C4-2B (cell line): ENCODE measurements at regions not wholly inside any gene's neighbourhood (a gene's known extent, or its start where the extent isn't known, plus 50 kb on each side); places are given as distances from the start of the nearest gene placed in this dataset.

ENCODE experiments used
- H3K27ac ChIP-seq: fragments of 450-650 bp; 2 replicates; pipeline ENCODE4 v1.5.1; 2017
- ZFX ChIP-seq: fragments of 450-650 bp; IDR thresholded peaks from 2 replicates; pipeline ENCODE4 v1.6.1; 2017
- TF ChIP-seq, protein P1 (sequence below): fragments of 450-650 bp; conservative IDR thresholded peaks from 2 replicates; pipeline ENCODE4 v1.5.1; 2017; ENCODE audit warnings: mild to moderate bottlenecking

DNA sequence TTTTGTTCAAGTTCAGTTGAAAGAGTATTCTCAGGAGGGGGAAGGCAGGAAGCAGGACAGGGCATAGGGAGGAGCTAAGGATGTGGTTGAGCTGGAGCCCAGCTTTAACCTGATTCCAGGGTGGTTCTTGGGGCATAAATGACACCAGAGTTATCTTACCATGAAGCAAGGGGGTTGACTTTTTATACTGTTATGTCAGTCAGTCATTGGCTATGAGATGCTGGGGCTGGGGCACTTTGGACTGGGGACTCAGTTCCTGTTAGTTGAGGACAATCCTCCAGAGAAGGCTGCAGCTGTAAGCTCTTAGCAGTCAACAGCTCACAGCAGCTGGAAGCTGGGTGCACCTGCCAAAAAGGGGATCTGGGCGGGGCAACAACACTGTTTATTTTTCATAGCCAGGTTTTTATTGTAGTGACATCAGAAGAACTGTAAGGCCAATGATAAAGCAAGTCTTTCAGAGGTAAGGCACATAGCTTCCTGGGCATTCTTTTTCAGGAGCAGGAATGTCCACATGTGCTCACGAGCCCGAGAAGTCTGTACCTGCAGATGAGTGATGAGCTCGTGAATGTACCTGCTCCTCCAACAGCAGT is 78.5 kb downstream of the MID1IP1 start:
- no peak overlapping the region for H3K27ac ChIP-seq
- TF ChIP-seq ZFX, result no peak
- TF ChIP-seq, protein P1, sequence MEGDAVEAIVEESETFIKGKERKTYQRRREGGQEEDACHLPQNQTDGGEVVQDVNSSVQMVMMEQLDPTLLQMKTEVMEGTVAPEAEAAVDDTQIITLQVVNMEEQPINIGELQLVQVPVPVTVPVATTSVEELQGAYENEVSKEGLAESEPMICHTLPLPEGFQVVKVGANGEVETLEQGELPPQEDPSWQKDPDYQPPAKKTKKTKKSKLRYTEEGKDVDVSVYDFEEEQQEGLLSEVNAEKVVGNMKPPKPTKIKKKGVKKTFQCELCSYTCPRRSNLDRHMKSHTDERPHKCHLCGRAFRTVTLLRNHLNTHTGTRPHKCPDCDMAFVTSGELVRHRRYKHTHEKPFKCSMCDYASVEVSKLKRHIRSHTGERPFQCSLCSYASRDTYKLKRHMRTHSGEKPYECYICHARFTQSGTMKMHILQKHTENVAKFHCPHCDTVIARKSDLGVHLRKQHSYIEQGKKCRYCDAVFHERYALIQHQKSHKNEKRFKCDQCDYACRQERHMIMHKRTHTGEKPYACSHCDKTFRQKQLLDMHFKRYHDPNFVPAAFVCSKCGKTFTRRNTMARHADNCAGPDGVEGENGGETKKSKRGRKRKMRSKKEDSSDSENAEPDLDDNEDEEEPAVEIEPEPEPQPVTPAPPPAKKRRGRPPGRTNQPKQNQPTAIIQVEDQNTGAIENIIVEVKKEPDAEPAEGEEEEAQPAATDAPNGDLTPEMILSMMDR, result no peak

DNA sequence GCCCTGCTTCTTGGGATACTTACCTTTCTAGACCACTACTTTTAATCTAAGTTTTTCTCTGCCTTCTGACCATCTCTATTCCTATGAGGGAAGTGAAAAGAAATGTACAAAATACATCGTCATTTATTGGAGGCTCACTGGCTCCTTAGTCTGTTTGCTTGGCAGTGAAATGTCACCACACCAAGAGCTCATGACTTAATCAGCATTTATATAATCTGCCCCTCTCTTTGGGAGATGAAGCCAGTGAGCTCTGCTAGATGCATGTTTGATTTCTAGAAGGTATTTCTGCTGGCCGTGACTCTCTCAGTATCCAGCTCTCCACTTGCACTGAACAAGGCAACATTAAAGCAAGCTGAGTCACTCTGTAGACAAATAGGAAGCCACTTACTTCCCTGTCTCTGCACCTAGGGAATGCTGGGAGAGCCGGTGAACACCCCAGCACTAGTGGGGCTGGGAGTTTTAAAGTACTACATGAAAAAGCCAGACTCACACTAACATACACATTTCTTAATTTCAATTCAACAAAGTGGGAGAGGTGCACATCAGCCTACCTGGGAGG is 79.1 kb downstream of the MID1IP1 start:
- TF ChIP-seq ZFX, result no peak
- TF ChIP-seq, protein P1, result no peak
- no peak overlapping the region for H3K27ac ChIP-seq

DNA sequence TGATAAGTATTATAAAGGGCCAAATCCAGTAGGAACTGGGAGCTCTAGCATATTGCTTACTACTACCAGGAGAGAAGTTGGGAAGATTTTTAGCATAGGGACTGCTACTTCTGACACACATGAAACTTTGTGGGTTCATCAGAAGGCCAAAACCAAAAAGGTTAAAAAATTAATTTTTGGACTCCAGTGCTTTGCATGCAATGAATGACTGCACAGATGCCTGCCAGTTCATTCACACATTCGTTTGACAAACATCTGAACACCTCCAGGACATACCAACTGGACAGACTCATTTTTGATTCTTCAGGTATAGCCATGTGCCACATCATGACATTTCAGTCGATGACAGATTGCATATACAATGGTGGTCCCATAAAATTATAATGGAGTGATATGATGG is 79.8 kb downstream of the MID1IP1 start:
- no peak overlapping the region for H3K27ac ChIP-seq
- TF ChIP-seq, protein P1, result no peak
- TF ChIP-seq ZFX, result no peak

DNA sequence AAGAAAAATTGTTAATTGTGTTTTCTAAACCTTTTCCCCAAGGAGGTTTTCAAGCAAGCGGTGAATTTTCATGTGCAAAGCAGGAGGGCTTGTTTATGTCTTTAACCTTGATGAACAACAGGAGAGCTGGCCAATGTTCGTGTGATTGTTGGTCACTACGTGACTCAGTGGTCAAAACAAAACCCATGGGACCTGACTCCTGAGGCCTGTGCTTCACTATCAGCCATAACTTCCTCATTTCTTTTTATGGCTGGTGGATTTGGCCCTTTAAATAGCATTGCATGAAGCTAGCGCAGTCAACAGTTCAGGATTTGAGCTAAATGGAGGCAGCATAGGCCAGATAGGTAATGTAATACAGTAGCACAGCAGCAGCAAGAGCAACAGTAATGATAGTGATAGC is 80.5 kb downstream of the MID1IP1 start:
- TF ChIP-seq ZFX, result no peak
- TF ChIP-seq, protein P1, result no peak
- no peak overlapping the region for H3K27ac ChIP-seq

DNA sequence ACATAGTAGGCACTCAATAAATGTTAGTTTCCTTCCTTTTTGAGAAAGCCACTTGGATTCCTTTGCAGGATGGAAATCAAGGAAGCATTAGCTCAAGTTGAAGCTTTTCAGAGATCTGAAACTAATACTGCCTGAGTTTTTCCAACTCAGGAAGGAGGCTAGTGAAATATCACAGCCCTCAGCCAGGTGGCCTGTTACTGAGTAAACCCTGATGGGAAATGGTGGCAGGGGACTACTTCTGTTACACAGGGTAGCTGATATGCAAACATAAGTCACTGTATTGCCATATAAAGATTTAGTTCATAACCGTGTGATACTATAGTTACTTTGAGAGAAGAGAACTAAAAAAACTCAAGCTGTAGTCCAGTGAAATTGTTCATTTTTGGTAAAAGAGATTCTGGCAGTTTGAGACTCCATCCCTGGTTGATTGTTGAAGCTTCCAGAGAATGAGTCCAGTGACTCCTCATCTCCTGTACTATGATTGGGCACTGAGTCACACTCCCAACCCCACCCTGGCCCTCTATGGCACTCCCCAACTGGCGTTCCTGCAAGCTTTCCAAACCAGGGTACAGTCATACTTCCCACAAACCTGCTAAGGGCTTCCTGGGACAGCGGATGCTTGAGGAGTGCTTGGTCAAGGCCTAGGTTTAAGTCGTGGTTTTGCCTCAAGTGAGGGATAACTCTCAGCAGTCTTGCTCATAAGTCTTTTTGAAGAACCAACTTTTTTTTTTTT is 81.8 kb downstream of the MID1IP1 start:
- H3K27ac ChIP-seq, result no peak overlapping the region
- no peak for TF ChIP-seq ZFX
- TF ChIP-seq, protein P1, result no peak

DNA sequence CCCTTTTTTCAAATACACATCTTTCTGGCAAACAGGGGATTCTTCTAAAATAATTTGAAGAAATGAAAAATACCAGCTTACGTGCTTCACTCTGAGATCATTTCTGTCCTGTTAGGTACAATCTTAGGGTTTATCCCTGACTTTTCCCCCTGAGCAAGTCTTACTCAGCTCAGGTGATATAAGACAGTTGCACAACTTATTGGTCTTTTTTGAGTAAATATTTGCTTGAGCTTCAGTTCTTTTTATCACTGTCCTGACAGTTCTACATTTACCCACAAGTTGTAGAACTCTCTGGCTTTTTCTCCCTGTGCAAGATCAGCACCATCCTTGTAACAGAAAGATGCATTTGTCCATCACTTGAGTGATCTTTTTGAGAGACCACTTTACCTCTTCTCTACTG is 84.9 kb downstream of the MID1IP1 start:
- TF ChIP-seq, protein P1, result no peak
- TF ChIP-seq ZFX, result no peak
- H3K27ac ChIP-seq, result no peak overlapping the region

DNA sequence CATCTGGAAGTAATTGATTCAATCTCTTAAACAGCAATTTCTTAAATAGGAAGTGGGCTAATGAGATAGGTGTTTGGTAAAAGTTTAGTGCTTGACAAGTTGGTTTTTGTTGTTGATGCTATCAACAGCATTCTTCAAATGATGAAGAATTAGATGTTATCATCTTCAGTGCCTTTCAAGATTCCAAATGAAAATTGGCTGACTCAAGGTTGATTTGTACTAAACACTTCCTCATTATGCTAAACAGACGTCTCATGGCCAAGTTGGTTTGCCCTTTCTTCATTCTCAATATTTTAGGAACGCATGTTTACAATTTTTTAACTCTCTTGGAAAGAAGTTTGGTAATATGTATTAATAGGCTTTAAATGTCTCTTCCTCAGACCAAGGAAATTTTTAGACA is 86.0 kb downstream of the MID1IP1 start:
- no peak overlapping the region for H3K27ac ChIP-seq
- TF ChIP-seq ZFX, result no peak
- TF ChIP-seq, protein P1, result no peak
